GM18870 (cell line): ENCODE measurements at regions not wholly inside any gene's neighbourhood (a gene's known extent, or its start where the extent isn't known, plus 50 kb on each side); places are given as distances from the start of the nearest gene placed in this dataset.

Experiments used
- ATAC-seq: cut with Tn5 transposase; IDR thresholded peaks from one replicate; pipeline ENCODE4 v1.9.1; 2021; ENCODE audit warnings: moderate library complexity; ENCODE audit not compliant: unreplicated experiment

DNA sequence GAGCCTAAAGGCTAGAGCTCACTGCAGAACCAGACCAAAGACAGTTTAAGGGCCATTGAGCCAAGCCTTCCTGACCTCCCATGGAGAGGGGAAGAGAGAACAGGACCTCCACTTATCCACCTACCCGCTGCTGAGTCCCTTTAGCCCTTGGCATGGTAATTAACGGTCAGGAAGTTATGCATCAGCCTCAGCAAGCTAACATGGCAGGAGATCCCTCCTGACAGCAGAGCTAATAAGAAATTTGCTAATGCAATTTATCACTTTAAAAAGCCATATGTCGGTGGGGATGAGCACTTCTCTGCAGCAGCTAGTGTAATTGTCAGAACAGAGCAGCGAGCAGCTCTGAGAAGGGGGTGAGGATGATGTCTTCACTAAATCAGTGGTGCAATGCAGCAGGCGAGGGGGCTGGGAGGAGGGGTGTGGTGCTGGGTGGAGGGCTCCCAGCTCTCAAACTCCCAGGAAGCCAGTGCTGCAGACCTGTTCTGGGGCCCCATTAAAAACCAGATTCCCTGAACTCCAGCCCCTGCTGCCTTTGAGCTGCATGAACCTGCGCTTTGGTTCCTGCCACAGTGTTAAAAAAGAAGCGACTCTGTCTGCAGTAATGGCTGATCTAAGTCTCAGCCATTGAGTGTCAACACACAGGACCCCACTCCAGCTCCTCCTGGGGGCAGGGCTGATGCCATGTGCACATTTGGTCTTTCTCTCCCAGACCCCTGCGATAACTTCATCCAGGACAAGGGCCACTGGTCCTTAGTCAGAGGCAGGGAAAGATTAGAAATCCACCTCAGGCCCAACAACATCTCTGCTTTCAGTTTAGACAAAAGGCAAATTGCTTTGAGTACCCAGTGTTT is 63.0 kb upstream of the CALM2 start:
- no peak for ATAC-seq

DNA sequence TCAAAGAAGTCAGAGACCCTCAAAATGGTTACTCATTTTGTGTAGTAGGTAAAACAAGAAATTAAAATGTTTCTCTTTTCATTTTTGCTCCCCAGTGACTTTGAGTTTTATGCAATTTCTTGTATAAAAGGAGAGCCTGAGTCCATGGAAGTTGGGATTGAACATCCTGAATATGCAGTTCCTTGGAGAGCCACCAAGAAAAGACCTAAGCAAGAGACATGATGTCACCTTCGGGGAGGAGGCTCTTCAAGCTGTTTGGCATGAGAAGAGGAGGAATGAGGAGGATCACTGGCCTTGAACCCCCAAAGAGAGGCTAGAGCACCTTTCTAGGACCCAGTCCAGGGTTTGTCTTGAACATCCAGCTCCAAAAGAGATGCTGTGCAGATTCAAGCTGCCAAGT is 62.3 kb upstream of the CALM2 start:
- ATAC-seq = no peak

DNA sequence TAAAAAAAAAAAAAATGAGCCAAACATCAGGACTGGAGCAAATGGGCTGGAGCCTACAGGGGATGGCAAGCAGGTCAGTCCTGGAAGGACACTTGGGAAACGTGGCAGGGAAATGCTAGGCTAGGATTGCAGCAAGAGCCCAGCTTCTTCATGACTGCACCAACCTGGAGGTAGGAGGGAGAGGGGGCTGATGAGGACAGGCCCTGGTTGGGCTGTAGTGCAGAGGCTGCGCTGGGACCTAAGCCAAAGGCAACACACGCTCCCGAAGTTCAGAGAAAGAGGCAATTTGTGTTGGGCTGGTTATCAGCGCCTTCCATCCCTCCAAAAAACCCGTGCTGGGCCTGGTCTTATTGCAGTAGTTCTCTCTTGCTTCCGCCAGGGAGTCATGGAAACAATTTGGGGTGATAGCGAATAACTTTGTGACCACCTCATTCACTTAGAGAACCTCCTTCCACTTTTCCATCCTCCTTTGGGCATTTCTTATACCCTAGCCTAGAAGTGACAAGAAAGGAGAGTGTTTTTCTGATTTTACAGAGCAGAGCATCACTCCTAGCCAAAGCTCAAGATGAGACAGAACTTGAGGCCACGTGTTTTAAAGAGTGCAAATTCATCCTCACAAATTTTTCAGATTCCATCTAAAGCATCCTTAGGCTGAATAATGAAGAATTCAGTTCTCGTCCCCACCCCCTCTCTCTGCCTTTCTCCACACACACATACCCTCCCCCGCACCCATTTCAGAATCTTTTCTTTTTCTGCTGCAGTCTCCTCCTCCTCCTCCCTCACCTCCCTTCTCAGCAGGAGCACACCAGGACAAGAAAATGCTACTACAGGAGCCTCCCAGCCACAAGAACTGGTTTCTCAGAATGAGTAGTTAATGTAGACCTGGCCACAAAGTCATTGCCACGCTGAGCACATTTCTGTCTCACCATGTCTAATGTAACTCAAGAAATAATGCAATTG is 61.3 kb upstream of the CALM2 start:
- ATAC-seq = no peak

DNA sequence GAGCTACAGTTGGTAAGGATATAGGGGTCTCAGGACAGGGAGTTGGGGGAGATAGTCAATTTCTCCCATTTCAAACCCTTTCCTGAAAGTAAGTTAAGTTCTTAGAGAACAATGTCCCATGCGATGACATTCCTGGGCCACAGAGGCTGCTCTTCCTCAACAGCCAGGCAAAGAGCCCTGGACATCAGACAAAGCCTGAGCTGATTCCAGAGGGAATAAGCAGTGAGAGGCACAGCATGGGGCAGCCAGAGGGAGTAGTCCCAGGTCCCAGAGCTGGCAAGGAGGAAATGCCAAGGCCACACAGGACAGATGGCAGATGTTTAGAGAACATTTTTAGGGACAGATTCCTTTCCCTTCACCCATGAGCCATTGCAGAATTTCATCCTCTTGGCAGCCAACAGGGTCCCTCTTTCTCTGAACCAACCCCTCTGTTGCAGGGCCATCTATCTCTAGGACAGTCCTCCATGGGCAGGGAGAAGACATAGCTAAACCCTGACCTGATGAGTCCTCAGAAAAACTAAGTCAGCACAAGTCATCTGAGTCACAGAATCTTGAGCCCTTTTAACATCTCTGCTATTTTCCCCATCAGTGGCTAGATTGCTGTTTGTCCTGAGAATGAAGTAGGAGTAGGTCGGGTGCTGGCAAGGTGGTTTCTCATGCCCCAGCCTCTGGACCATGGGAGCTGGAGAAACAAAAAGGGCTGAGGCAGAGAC is 60.3 kb upstream of the CALM2 start:
- ATAC-seq = no peak

DNA sequence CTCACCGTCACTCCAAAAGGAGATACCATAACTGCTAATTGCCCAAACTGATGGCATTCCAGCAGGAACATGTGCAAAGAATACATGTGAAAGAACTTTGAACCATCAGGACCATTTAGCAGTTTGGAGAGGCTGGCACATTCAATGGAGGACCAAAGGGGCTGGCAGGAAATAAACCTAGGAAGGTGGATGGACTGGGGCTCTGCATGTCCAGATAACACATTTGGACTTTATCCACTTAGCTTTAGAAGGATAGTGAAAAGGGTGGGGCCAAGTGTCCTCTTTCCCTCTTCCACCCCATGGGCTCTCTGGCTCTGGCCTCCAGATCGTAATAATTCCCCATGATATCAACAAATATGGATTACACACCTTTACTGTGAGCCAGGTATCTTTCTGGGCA is 58.8 kb upstream of the CALM2 start:
- ATAC-seq = no peak

DNA sequence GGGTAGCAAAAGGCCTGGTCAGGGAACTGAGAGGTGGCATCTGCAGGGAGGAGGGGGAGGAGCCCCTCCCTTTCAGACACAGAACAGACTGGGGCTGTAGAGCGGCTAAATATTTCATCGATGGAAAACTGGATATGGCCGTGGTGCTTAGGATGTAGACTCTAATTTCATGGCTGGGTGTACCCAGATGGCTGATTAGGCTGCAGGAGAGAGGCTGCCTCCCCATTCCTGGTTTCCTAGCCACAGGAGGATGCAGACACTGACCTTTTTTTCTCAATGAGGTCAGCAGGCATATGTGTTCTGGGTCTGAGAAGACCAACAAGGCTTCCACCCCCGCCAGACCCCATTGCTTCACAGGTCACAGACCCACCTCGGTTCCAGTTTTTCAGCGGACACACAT is 58.1 kb upstream of the CALM2 start:
- ATAC-seq = no peak

DNA sequence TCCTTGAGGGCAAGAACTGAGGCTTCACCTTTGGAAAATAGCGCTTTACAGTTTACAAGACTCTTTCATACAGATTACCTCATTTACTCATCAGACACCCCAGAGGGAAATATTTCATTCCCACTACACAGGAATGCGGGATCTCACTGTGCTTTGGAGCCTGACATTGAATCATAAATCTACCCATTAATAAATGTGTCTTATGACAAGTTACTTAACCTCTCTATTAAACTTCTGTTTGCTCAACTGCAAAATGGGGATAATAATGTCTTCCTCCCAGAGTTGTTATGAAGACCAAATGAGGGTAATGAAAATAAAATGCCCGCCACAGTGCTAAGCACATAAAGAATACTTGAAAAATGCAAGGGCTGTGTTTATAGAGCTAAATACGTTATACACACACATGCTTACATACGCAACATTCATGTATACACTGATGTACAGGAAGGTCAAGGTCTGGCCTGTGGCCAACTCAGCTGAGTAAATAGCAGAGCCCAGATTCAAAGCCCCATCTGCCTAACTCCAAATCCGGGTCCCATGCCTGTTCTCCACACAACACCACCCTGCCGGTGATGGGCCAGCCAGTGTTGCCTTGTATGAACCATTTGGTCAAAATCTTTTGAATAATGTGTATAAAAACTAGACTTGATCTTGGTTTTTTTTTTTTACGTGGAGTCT is 56.6 kb upstream of the CALM2 start:
- no peak for ATAC-seq

DNA sequence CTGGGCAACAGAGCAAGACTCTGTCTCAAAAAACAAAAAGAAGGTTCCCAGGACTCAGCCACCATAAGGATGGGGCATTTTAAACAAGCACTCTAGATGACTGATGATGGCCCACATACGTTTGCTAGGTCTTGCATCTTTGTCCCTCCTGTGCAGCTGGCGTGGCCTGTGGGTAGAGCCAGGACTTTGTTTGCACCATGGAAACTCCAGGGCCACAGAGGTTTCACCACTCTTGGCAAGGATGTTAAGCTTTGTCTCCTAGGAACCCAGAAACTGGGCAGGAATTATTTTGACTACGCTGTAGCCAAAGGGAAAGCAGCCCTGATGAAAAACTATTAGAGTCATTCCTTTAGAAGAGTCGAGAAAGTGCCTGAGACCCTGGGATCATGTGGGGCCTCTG is 54.1 kb upstream of the CALM2 start:
- ATAC-seq = no peak

DNA sequence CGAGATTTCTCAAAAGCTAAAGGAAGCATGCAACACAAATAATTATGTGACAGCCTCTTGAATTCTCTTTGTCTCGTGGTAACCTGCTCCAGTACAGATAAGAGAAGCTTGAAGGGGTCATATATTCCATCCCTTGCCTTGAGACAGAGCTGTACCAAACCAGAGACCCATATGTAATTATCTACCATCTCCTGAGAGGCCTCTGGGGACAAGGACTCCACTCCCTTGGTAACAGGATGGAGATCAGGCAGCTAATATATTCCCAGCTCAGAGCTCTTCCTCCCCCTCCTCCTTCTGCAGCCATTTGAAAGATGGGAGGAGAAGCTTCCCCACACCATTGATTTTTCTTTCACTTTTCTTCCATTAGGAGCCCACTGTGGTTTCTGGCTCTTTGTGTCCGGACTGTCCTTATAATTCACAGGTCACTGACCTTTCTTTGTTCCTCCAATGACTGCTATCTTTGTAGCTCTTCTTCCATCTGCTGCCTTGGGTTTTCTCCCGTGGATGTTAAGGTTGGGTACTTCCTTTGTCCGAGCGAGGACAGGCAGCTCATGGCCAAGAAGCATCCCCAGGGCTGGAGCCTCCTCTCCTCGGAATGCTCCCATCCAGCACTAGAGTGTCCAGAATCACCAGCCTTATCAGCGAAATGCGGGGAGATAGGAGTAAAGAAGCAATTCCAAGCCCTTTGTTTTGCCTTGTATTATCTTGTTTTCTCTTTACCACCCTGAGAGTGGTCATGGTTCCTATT is 51.4 kb upstream of the CALM2 start:
- no peak for ATAC-seq

DNA sequence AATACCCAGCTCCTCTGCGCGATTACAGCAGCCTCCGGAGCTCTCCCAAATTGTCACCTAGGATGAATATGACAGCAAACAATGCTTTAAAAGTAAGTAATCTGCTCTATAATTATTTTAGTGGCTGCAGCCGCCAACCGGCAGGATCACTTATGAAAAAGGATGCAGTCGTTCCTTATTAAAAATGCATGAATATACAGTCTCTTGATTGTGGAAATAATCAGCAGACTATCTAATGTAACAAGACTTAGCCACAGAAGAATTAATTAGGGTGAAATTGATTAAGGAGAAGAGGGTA is 50.6 kb upstream of the CALM2 start:
- ATAC-seq = no peak

DNA sequence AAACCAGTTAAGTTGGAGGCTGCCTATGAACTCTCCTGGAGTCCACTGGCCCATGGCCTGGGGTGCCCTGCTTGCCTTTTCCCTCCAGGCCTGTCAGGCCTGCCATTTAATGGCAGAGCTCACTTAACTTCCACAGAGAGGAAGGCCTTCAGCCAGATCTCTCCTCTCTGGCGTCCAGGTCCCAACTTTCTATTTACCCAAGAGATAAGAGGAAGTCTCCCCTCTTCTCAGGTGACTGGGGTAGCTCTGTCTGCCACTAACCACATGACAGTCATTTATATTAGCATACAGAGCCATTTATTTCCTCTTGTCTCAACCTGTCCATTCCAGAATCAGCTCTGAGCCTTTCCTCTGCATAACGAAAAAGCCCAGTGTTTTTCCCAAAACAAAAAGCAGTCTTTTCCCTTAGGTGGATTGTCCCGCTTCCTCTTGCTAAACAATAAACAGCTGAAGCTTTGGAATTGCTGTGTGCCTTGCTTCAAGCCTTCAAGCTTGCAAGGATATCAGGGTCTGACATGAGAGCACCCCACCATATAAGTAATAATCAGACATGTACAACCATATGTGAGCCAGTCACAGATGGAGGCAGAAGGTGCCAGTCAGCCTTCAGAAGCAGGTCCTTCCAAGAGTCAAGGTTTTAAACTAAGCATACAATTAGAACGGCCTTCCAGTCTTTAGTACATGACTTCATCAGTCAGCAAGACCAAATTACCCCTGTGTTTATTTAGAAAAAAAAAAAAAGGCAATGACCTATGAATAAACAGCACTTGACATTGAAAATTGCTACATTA is 50.0 kb upstream of the CALM2 start:
- ATAC-seq = no peak
